Ovary (tissue), 7 donors: ENCODE measurements at regions not wholly inside any gene's neighbourhood (a gene's known extent, or its start where the extent isn't known, plus 50 kb on each side); places are given as distances from the start of the nearest gene placed in this dataset.

ENCODE experiments used
- DNase-seq, 5 donors: peaks; one replicate each; pipeline ENCODE4 v3.0.0-alpha.2; 2019 to 2020
- H3K27ac ChIP-seq, 2 donors: fragments of 200-600 bp; one replicate each; pipeline versions ENCODE4 v1.5.1 to v1.8.0; 2019 to 2022
- H3K27me3 ChIP-seq: fragments of 200-600 bp; one replicate; pipeline ENCODE4 v1.8.0; 2022
- H3K36me3 ChIP-seq: fragments of 200-600 bp; sonication (generic); one replicate; pipeline ENCODE4 v1.5.1; 2019
- H3K4me1 ChIP-seq: one replicate; pipeline ENCODE4 v1.8.1; 2013; ENCODE audit warnings: mild to moderate bottlenecking, moderate library complexity; ENCODE audit not compliant: insufficient read depth
- H3K4me3 ChIP-seq: fragments of 200-600 bp; sonication (generic); one replicate; pipeline ENCODE4 v1.5.1; 2017
- H3K9me3 ChIP-seq, 2 donors: fragments of 200-600 bp in 1 of 2; sonication (generic) in 1 of 2; one replicate each; pipeline versions ENCODE4 v1.5.1 to v1.8.1; 2013 to 2019; ENCODE audit warnings: mild to moderate bottlenecking in 1 of 2, moderate library complexity in 1 of 2
- EP300 ChIP-seq: sonication (generic); formaldehyde crosslinking; IDR thresholded peaks from one replicate; pipeline ENCODE4 v1.6.1; 2017; ENCODE audit warnings: antibody characterized with exemption
- POLR2A ChIP-seq: fragments of 450-650 bp; IDR thresholded peaks from one replicate; pipeline ENCODE4 v1.6.1; 2017; ENCODE audit warnings: antibody characterized with exemption, mild to moderate bottlenecking, moderate library complexity
- WGBS, 3 donors: extraction: QIAGEN DNeasy Blood & Tissue Kit in 1 of 3; methylation state at CpG; one replicate each; pipeline versions ENCODE4 v1.1.5 to v1.1.7; 2013 to 2017; 5-methylcytosine and 5-hydroxymethylcytosine counted together
- intact Hi-C, 4 donors: fragments of 100-400 bp; cut with DNase I; formaldehyde crosslinking; loops; one replicate each; pipeline versions ENCODE4 v1.11.0 to v1.15.1; 2022 to 2023
- TF ChIP-seq, protein P1 (sequence below), 3 donors: fragments of 450-650 bp in 2 of 3; fragments of 200-600 bp in 1 of 3; IDR thresholded peaks; one replicate each; pipeline versions ENCODE4 v1.5.1 to v1.8.0; 2016 to 2022; ENCODE audit warnings: antibody characterized with exemption in 3 of 3, mild to moderate bottlenecking in 1 of 3
- donor health status: DM: no; HTN: no; CAD: no; lungs with moderate emphysema.
- donor health status: DM: no; HTN: no; CAD: no.
- donor health status: Bipolar disorder and iron deficiency.
- donor health status: DM: no; HTN: no; CAD: no.
- donor health status: DM: yes; HTN: yes; CAD: no.

DNA sequence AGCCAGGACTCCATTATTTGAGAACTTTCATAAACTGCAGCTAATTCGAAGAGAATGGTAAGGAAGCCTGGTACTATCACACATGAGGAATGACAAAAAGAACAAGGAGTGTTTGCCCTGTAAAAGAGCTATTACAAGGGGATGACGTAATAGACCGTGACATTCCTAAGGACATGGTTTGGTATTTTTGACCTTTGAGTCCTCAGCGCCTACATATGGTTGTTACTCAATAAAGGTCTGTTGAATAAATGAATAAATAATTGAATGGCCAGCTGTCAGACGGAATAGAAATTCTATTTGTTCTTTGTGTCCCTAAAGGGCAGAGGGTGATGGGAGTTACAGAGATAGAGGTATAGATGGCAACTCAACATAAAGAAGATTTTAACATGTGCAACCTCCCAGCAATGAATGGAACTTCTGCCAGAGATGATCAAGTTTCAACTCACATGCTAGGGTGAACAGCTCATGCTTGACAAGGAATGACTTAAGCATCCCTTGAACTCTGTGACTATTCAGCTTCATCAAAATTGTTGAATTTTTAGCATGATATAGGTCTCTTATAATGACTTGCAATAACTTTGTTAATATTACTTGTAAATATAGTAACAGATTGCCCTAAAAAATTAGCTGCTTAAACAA, 115.4 kb downstream of the TENT5A start:
- no peaks in the 10 kb centered on the region for H3K36me3 ChIP-seq
- no peaks in the 10 kb centered on the region for H3K27me3 ChIP-seq
- no peak overlapping the region for H3K27ac ChIP-seq
- no peak for DNase-seq
- intact Hi-C loops: no loop called here
- TF ChIP-seq EP300: no peak
- TF ChIP-seq, protein P1, sequence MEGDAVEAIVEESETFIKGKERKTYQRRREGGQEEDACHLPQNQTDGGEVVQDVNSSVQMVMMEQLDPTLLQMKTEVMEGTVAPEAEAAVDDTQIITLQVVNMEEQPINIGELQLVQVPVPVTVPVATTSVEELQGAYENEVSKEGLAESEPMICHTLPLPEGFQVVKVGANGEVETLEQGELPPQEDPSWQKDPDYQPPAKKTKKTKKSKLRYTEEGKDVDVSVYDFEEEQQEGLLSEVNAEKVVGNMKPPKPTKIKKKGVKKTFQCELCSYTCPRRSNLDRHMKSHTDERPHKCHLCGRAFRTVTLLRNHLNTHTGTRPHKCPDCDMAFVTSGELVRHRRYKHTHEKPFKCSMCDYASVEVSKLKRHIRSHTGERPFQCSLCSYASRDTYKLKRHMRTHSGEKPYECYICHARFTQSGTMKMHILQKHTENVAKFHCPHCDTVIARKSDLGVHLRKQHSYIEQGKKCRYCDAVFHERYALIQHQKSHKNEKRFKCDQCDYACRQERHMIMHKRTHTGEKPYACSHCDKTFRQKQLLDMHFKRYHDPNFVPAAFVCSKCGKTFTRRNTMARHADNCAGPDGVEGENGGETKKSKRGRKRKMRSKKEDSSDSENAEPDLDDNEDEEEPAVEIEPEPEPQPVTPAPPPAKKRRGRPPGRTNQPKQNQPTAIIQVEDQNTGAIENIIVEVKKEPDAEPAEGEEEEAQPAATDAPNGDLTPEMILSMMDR (IDR thresholded peaks at IDR 0.05): no peak
- TF ChIP-seq POLR2A: no peak
- H3K9me3 ChIP-seq: no peaks in the 10 kb centered on the region
- WGBS, 3 donors: 90 to 94% (median 94%) methylated on average over 5 of the region's 5 CpGs
- no peaks in the 10 kb centered on the region for H3K4me1 ChIP-seq
- H3K4me3 ChIP-seq: no peak overlapping the region

DNA sequence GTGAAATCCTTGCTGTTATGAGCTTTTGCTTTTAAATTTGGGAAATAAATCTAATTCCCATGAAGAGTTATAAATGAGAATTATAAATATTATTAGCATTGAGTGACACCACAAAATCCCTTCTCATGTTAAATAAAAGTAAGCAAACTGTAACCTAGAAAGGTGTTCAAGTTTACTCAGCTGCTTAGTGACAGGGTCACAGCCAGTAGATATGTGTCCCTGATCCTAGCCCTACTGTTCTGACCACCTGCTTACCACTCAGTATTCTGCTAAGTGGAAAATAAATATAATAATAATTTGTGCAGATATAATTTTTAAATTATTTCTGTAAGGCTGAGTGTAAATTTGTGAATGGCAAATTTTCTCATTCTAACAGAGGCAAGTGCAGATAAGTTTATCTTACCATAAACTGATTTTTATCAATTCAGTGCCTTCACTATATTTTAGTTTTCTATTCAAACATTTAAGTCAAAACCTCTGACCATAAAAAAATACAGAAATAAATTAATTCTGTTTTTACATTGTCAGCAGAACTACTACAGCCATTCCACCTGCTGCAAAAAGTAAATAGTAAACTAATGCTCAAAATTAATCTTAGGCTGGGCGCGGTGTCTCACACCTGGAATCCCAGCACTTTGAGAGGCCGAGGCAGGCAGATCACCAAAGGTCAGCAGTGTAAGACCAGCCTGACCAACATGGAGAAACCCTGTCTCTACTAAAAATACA, 118.2 kb downstream of the TENT5A start:
- no peak for DNase-seq
- no peaks in the 10 kb centered on the region for H3K9me3 ChIP-seq
- TF ChIP-seq, protein P1 (IDR thresholded peaks at IDR 0.05): no peak
- TF ChIP-seq EP300 (no peak), POLR2A (no peak)
- H3K27me3 ChIP-seq: no peaks in the 10 kb centered on the region
- H3K4me3 ChIP-seq: no peak overlapping the region
- no peaks in the 10 kb centered on the region for H3K36me3 ChIP-seq
- intact Hi-C loops: no loop called here
- H3K4me1 ChIP-seq: no peaks in the 10 kb centered on the region
- H3K27ac ChIP-seq: no peak overlapping the region
- WGBS, 3 donors: 84 to 93% (median 91%) methylated on average over 3 of the region's 3 CpGs

DNA sequence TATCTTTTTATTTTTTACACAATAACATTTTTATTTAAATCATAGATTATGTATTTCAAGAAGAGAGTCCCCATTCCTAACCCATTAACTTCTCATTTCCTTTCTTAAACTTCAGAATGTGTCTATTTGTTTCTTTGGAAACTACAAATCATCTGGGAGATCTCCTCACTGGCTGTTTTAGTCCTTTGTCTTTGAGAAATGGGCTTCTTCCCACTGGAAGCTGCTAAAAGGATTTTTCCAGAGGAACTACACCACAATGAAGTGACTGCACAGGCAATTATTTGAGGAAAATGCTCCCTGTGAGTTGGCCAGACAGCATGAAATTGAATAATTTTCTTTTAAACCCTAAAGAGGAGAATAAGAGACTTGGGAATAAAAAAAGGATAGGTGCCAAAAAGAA, 119.1 kb downstream of the TENT5A start:
- Histone ChIP-seq H3K4me1 (no peaks in the 10 kb centered on the region), H3K27ac (no peak overlapping the region), H3K36me3 (no peaks in the 10 kb centered on the region), H3K27me3 (no peaks in the 10 kb centered on the region), H3K9me3 (no peaks in the 10 kb centered on the region), H3K4me3 (no peak overlapping the region)
- TF ChIP-seq POLR2A: no peak
- TF ChIP-seq EP300: no peak
- TF ChIP-seq, protein P1 (IDR thresholded peaks at IDR 0.05): no peak
- no peak for DNase-seq
- intact Hi-C loops: no loop called here

GRCh38 chr6:81630719-81631118, 121.8 kb downstream of the TENT5A start:
- H3K9me3 ChIP-seq: no peaks in the 10 kb centered on the region
- no peaks in the 10 kb centered on the region for H3K36me3 ChIP-seq
- no peak overlapping the region for H3K27ac ChIP-seq
- TF ChIP-seq POLR2A (no peak), EP300 (no peak)
- TF ChIP-seq, protein P1 (IDR thresholded peaks at IDR 0.05): no peak
- 86 to 92% (median 91%) methylated on average over 1 of the region's 1 CpG for WGBS, 3 donors
- no peak overlapping the region for H3K4me3 ChIP-seq
- no peaks in the 10 kb centered on the region for H3K27me3 ChIP-seq
- DNase-seq: no peak
- intact Hi-C loops: no loop called here
- H3K4me1 ChIP-seq: no peaks in the 10 kb centered on the region
